ENCODE measurements at regions not wholly inside any gene's neighbourhood (a gene's known extent, or its start where the extent isn't known, plus 50 kb on each side); places are given as distances from the start of the nearest gene placed in this dataset.

GRCh38 chr12:114032801-114033200, 66.7 kb upstream of the RBM19 start:
- intact Hi-C loops (cut with micrococcal nuclease): no loop called here
- H3K36me3 ChIP-seq (ENCODE audit: low read depth, low read length): no peaks in the 10 kb centered on the region
- CTCF ChIA-PET: no interaction called here
- H3K9me3 ChIP-seq (ENCODE audit: low read length): no peaks in the 10 kb centered on the region
- no peak overlapping the region for H3K4me2 ChIP-seq (ENCODE audit: low read length)
- no peak overlapping the region for H3K27ac ChIP-seq (ENCODE audit: low read length)
- no peaks in the 10 kb centered on the region for H3F3A ChIP-seq (ENCODE audit: low read length, unreplicated experiment)
- no peak overlapping the region for H3K9ac ChIP-seq (ENCODE audit: low read length)
- no peaks in the 10 kb centered on the region for H4K20me1 ChIP-seq (ENCODE audit: low read length)
- no peaks in the 10 kb centered on the region for H3K4me1 ChIP-seq (ENCODE audit: insufficient read depth, low read length)
- no peak overlapping the region for H3K4me3 ChIP-seq (ENCODE audit: low read length)
- H3K9me2 ChIP-seq (replicated peaks; ENCODE audit: low read length): no peaks in the 10 kb centered on the region
- no peaks in the 10 kb centered on the region for H3K79me2 ChIP-seq (ENCODE audit: low read length)
- BruUV-seq (replicated peaks): no TSS peak
- no peak for TF ChIP-seq EZH2 (IDR thresholded peaks at IDR 0.05; ENCODE audit: low read length, unreplicated experiment)
- no peak for TF ChIP-seq EZH2phosphoT487 (IDR thresholded peaks at IDR 0.05; ENCODE audit: borderline replicate concordance, low read length)
- no peak for TF ChIP-seq CTCF (conservative IDR thresholded peaks at IDR 0.05; ENCODE audit: low read depth, low read length)
- H3K27me3 ChIP-seq (ENCODE audit: low read length): peaks cover 68% of the 10 kb centered on the region
- no peak overlapping the region for H2AFZ ChIP-seq (ENCODE audit: low read length)
- DNase-seq: no peak
- POLR2A ChIA-PET (ENCODE audit: unreplicated experiment): no interaction called here
- ATAC-seq: no peak

GRCh38 chr12:114030451-114030850, 64.3 kb upstream of the RBM19 start:
- no peaks in the 10 kb centered on the region for H3K36me3 ChIP-seq (ENCODE audit: low read depth, low read length)
- H3K9me3 ChIP-seq (ENCODE audit: low read length): no peaks in the 10 kb centered on the region
- H3K4me3 ChIP-seq (ENCODE audit: low read length): no peak overlapping the region
- BruUV-seq (replicated peaks): no TSS peak
- no peaks in the 10 kb centered on the region for H4K20me1 ChIP-seq (ENCODE audit: low read length)
- CTCF ChIA-PET: no interaction called here
- H3K4me1 ChIP-seq (ENCODE audit: insufficient read depth, low read length): no peaks in the 10 kb centered on the region
- no peaks in the 10 kb centered on the region for H3K9me2 ChIP-seq (replicated peaks; ENCODE audit: low read length)
- TF ChIP-seq CTCF (conservative IDR thresholded peaks at IDR 0.05; ENCODE audit: low read depth, low read length): no peak
- no peak for TF ChIP-seq EZH2phosphoT487 (IDR thresholded peaks at IDR 0.05; ENCODE audit: borderline replicate concordance, low read length)
- TF ChIP-seq EZH2 (IDR thresholded peaks at IDR 0.05; ENCODE audit: low read length, unreplicated experiment): no peak
- H3K4me2 ChIP-seq (ENCODE audit: low read length): no peak overlapping the region
- H3K27me3 ChIP-seq (ENCODE audit: low read length): peaks cover 51% of the 10 kb centered on the region
- DNase-seq: no peak
- H3K79me2 ChIP-seq (ENCODE audit: low read length): no peaks in the 10 kb centered on the region
- H3K27ac ChIP-seq (ENCODE audit: low read length): no peak overlapping the region
- intact Hi-C loops (cut with micrococcal nuclease): no loop called here
- H3K9ac ChIP-seq (ENCODE audit: low read length): no peak overlapping the region
- POLR2A ChIA-PET (ENCODE audit: unreplicated experiment): no interaction called here
- ATAC-seq: no peak
- H3F3A ChIP-seq (ENCODE audit: low read length, unreplicated experiment): no peaks in the 10 kb centered on the region
- no peak overlapping the region for H2AFZ ChIP-seq (ENCODE audit: low read length)

- no peak overlapping the region for H3K27ac ChIP-seq (ENCODE audit: low read length)
- DNase-seq (no peak), ATAC-seq (no peak)
- H3K9me3 ChIP-seq (ENCODE audit: low read length): no peaks in the 10 kb centered on the region
- H3K27me3 ChIP-seq (ENCODE audit: low read length): peaks cover 44% of the 10 kb centered on the region
- H3K9me2 ChIP-seq (replicated peaks; ENCODE audit: low read length): no peaks in the 10 kb centered on the region
- ChIA-PET POLR2A (ENCODE audit: unreplicated experiment) (no interaction called here), CTCF (no interaction called here)
- H3F3A ChIP-seq (ENCODE audit: low read length, unreplicated experiment): no peaks in the 10 kb centered on the region
- no peak overlapping the region for H2AFZ ChIP-seq (ENCODE audit: low read length)
- H3K79me2 ChIP-seq (ENCODE audit: low read length): no peaks in the 10 kb centered on the region
- no peak overlapping the region for H3K4me3 ChIP-seq (ENCODE audit: low read length)
- no peaks in the 10 kb centered on the region for H4K20me1 ChIP-seq (ENCODE audit: low read length)
- no peak overlapping the region for H3K4me2 ChIP-seq (ENCODE audit: low read length)
- no peak for TF ChIP-seq CTCF (conservative IDR thresholded peaks at IDR 0.05; ENCODE audit: low read depth, low read length)
- TF ChIP-seq EZH2 (IDR thresholded peaks at IDR 0.05; ENCODE audit: low read length, unreplicated experiment): no peak
- TF ChIP-seq EZH2phosphoT487 (IDR thresholded peaks at IDR 0.05; ENCODE audit: borderline replicate concordance, low read length): no peak
- no peak overlapping the region for H3K9ac ChIP-seq (ENCODE audit: low read length)
- H3K4me1 ChIP-seq (ENCODE audit: insufficient read depth, low read length): no peaks in the 10 kb centered on the region
- intact Hi-C loops (cut with micrococcal nuclease): no loop called here
- BruUV-seq (replicated peaks): no TSS peak
- H3K36me3 ChIP-seq (ENCODE audit: low read depth, low read length): no peaks in the 10 kb centered on the region
Measured at GRCh38 chr12:114026805-114027204, 60.7 kb upstream of the RBM19 start.
